NT2/D1 (cell line): ENCODE measurements at regions not wholly inside any gene's neighbourhood (a gene's known extent, or its start where the extent isn't known, plus 50 kb on each side); places are given as distances from the start of the nearest gene placed in this dataset.
"Not testable (repeated sequence)": the region's sequence is repeated elsewhere in the genome, so short reads cannot be mapped to it uniquely, and the experiment has no call there.

Experiments used
- SUZ12 ChIP-seq: IDR thresholded peaks from 2 replicates; pipeline ENCODE4 v1.6.1; 2011; ENCODE audit not compliant: insufficient read length, insufficient read depth; ENCODE audit errors: extremely low read depth
- ZNF274 ChIP-seq: IDR thresholded peaks from 2 replicates; pipeline ENCODE4 v1.6.1; 2011; ENCODE audit warnings: mild to moderate bottlenecking, low read depth, low read length

DNA sequence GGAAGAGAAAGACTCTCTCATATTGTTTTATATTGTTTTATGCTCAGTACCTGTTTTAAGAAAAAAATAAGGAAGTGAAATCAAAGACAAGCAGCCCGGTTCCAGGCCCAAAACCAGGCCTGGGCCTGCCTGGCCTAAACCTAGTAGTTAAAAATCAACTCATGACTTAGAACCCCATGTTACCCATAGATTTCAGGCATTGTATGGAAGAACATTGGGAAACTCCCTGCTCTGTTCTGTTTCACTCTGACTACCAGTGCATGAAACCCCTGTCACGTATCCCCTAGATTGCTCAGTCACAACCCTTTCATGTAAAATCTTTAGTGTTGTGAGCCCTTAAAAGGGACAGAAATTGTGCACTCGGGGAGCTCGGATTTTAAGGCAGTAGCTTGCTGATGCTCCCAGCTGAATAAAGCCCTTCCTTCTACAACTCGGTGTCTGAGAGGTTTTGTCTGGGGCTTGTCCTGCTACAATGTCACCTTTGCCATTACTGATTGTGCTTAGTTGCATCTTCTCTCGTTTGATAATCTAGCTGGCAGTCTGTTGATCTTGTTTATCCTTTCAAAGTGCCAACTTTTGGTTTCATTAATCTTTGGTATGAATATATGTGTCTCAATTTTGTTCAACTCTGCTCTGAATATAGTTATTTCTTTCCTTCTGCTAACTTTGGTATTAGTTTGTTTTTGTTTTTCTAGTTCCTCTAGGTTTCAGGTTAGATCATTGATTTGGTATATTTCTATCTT is 842.8 kb upstream of the NDST4 start:
- TF ChIP-seq SUZ12, ZNF274: not testable (repeated sequence)
